Loucy (cell line): ENCODE measurements at regions not wholly inside any gene's neighbourhood (a gene's known extent, or its start where the extent isn't known, plus 50 kb on each side); places are given as distances from the start of the nearest gene placed in this dataset.

Source experiments
- CTCF ChIP-seq: fragments of 200-600 bp; sonication (generic); conservative IDR thresholded peaks from 2 replicates; pipeline ENCODE4 v1.5.1; 2014; ENCODE audit warnings: mild to moderate bottlenecking, antibody characterized with exemption, low read length
- EZH2phosphoT487 ChIP-seq: fragments of 200-600 bp; IDR thresholded peaks from 2 replicates; pipeline ENCODE4 v1.6.1; 2018; ENCODE audit warnings: antibody characterized with exemption, mild to moderate bottlenecking, moderate library complexity, borderline replicate concordance

DNA sequence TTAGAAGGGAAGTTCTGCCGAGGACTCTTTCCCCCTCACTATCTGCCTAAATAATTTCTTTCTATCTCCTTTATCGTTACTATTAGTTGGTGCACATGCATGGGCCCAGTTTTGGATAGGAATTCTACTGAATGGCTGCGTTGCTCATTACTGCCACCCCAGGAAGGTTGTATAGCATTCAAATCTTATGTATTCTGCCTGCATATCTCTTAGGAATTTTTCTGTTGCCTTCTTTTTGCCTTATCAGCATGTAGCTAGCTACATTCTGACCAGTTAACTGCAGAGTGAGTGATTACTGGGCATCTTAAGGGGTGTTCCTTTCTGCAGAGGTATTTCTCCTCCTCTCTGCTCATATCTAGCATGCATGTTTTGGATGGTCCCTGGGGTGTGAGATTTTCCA is 239.6 kb downstream of the TDRD15 start:
- TF ChIP-seq EZH2phosphoT487: no peak
- TF ChIP-seq CTCF: no peak
